ENCODE measurements at regions not wholly inside any gene's neighbourhood (a gene's known extent, or its start where the extent isn't known, plus 50 kb on each side); places are given as distances from the start of the nearest gene placed in this dataset.
"Not testable (repeated sequence)": the region's sequence is repeated elsewhere in the genome, so short reads cannot be mapped to it uniquely, and the experiment has no call there.

DNA sequence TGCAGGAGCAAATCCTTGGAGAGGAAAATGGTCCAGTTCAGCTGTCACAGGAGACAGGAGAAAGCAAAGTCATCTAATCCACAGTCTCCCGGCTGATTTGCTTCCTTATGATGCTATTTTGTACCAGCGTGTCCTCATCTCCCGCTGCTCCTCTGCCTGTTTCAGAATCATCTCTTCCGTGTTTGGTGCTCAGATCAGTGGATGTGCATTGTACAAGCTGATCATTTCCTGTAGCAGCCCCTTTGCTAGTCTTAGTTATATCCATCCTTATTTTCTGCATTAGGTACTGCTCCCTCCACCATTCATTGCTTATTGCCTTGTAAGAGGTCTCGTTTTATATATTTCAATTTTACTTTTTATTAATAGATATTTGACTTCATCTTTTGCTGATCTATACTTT is 219.9 kb upstream of the PRSS58 start:
- TF ChIP-seq, protein P1, sequence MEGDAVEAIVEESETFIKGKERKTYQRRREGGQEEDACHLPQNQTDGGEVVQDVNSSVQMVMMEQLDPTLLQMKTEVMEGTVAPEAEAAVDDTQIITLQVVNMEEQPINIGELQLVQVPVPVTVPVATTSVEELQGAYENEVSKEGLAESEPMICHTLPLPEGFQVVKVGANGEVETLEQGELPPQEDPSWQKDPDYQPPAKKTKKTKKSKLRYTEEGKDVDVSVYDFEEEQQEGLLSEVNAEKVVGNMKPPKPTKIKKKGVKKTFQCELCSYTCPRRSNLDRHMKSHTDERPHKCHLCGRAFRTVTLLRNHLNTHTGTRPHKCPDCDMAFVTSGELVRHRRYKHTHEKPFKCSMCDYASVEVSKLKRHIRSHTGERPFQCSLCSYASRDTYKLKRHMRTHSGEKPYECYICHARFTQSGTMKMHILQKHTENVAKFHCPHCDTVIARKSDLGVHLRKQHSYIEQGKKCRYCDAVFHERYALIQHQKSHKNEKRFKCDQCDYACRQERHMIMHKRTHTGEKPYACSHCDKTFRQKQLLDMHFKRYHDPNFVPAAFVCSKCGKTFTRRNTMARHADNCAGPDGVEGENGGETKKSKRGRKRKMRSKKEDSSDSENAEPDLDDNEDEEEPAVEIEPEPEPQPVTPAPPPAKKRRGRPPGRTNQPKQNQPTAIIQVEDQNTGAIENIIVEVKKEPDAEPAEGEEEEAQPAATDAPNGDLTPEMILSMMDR (IDR thresholded peaks at IDR 0.05): not testable (repeated sequence)
- not testable (repeated sequence) for TF ChIP-seq ZFX (IDR thresholded peaks at IDR 0.05; ENCODE audit: borderline replicate concordance)

Measured in 22Rv1 (cell line).